Stimulated activated CD8-positive, alpha-beta memory T cell treated with anti-CD3 and anti-CD28 coated beads, Interleukin-15, amount 100 ng/mL, for 24 hours (primary cell): ENCODE measurements at regions not wholly inside any gene's neighbourhood (a gene's known extent, or its start where the extent isn't known, plus 50 kb on each side); places are given as distances from the start of the nearest gene placed in this dataset.

Source experiments
- DNase-seq: peaks from one replicate; pipeline ENCODE4 v3.0.0-alpha.2; 2020; ENCODE audit warnings: low read depth

- DNase-seq, result no peak
Measured at GRCh38 chr13:108156749-108157148, 58.6 kb downstream of the LIG4 start.

DNA sequence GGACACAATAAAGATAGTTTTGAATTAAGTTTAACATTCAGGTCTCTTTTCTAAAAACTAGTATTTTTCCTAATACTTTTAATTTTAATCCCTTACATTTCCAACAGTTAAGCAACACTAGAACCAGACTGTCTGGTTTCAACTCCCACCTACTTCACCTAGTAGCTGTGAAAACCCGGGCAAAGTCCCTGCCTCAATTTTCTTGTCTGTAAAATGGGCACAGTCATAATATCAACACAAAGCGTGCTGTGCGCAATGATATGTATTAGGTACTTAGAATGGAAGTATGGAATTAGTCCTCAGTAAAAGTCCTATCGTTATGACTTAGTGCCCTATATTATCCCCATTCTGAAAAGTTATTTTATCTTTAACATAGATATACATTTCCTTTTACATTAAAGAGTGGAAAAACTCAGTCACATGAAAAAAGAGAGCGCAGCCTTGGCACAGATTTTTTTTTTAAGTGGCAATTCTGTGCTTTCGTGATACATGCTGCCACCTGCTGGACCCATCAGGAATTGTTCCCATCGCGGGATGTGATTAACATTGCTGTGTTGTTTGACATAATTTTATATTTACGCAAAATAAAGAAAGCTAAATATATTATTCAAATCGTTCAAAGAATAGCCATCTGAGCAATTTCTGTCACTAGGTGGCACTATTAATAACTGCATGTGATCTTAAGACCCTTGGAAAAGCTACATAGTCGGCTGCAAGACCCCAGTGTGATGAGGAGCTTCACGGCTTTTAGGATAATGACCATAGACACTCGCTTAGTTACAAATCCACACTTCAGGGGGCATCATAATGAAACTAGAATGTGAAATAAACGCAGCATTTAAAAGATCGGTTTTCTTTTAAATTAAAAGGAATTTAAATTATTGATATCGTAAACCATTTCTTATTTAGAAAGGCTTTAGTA lies 59.9 kb downstream of the LIG4 start:
- DNase-seq, result peak; percentile 25

DNA sequence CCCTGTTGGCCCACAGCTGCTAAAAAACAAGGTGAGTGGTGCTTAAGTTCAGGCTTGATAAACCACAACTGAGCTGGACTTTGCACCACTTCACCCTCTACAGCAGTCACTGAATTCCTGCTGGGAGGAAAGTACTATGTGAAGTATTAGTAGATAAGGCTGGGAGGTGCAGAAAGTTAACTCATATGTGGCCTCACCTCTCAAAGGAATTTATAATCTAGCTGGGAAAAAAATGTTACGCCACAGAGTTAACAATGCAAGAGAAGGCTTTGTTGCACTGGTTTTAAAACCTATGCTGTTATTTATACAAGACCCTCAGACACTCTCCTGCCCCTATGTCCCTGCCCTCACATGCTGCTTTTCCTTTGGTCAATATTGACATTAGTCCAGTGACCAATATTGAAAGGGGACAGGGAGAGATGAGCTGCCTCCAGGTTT lies 60.9 kb downstream of the LIG4 start:
- DNase-seq, result no peak

DNA sequence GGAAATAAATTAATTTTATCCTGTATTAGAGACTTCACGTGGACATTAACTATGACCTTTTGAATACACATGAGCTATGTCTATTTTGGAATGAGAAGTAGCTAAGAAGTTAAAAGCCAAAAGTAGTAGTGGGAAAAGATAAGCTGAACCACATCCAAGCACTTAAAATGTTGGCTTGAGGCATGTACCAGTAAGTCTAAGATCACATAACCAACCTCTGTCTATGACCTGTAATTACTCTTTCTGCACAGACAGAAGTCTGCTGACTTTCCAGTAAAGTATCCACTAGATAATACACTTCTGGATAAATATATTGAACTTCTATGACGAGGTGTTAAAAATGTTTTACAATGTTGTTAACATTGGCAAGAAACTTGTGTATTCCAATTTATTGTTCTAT lies 68.7 kb downstream of the LIG4 start:
- DNase-seq, result no peak

- no peak for DNase-seq
Measured at GRCh38 chr13:108142702-108143436, 72.5 kb downstream of the LIG4 start.

- DNase-seq, result no peak
Measured at GRCh38 chr13:108137176-108137575, 78.2 kb downstream of the LIG4 start.

GRCh38 chr13:108127406-108127805 lies 87.9 kb downstream of the LIG4 start:
- DNase-seq, result no peak

DNA sequence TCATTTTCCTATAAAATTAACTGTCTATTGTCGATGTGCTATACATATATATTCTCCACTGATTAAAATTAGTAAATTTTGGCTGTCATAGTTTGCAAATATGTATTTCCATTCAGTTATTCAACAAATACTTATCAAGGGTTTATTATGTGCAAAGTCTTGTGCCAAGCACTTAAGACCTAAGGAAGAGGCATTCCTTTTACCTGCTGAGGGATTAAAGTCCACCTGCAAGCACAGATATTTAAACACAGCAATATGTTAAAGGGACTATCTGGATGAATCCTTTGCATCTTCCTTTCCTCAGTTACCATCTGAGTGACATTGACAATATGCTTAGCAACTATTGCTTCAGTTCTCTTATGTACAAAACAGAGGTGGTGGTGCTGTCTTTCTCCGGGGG lies 89.3 kb downstream of the LIG4 start:
- DNase-seq, result no peak

DNA sequence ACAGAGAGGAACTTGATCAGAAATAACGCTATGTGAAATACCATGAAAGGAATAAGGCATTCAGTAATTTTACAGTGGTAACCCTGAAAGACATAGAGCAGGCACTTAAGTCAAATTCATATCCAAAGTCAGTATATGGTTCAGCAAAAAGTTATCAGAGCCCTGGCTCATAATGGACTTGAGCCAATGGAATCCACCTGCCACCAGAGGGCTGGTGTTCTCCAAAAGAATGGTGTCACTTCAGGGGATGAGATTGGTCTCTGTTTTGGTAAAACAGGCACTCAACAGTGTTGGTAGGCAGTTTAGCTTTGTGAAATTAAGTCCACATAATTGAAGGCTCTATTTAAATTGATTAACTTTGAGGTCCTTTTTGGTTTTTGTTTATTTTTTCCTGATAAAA lies 93.9 kb downstream of the LIG4 start:
- no peak for DNase-seq

GRCh38 chr13:108120856-108121255 lies 94.5 kb downstream of the LIG4 start:
- DNase-seq, result no peak

- DNase-seq, result no peak
Measured at GRCh38 chr13:108120302-108120701, 95.0 kb downstream of the LIG4 start.

GRCh38 chr13:108115738-108116137 lies 99.6 kb downstream of the LIG4 start:
- no peak for DNase-seq

GRCh38 chr13:108113407-108113806 lies 101.9 kb downstream of the LIG4 start:
- DNase-seq, result no peak

- DNase-seq, result no peak
Measured at GRCh38 chr13:108104736-108105135, 110.6 kb downstream of the LIG4 start.

DNA sequence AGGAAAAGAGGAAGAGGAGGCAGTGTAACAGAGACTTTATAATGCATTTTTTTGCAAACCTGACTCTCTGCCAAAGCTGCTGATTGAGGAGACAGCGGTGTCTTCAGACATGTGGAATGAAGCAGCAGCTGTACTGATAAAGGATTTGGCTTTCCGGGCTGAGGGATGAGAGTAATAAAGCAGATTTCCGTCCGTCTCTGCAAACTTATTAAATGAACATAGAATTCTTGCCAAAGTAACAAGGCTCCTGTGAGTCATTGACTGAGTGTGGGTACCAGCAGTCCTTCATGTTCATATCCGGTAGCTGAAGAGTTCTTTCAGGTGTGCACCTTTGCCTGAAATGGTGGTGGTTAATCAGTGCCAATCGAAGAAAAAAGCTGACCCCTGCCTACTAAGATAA lies 112.6 kb downstream of the LIG4 start:
- no peak for DNase-seq

GRCh38 chr13:108096301-108096915 lies 118.9 kb downstream of the LIG4 start:
- no peak for DNase-seq

GRCh38 chr13:108095036-108095435 lies 120.3 kb downstream of the LIG4 start:
- DNase-seq, result no peak

DNA sequence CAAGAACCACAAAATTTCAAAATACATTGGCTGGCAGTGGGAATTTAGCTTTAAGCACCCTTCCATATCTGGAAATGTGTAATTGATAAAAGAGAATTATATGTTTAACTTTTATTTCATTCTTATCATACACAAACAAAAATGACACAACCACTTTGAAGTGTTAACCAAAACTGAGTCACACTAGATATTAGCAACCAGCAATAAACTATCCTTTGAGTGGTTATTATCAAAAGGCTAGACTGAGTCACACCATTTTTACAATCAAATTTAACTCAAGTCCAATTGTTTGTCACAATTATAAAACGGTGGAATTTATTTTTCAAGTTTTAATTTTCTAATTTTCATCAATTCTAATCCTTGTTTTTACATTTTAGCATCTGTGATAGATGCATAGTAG lies 121.7 kb downstream of the LIG4 start:
- no peak for DNase-seq

DNA sequence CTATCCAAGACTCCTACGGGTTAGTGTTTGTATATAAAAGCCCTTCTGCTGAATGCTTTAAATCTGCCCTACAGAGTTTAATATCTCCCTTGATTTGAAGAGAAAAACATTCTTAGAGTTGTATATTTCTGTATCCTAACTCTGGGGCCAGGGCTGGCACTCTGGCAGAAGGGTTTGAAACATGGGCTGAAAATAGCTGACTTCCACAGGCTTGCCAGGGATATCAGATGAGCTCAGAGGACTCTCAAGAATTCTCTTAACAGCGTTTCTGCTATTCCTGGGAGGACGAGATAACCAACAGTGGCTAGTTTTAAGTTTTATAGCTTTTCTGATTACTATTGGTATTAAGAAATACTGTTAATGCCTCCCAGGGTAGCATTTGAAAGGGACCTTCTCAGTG lies 127.5 kb downstream of the LIG4 start:
- DNase-seq, result no peak

DNA sequence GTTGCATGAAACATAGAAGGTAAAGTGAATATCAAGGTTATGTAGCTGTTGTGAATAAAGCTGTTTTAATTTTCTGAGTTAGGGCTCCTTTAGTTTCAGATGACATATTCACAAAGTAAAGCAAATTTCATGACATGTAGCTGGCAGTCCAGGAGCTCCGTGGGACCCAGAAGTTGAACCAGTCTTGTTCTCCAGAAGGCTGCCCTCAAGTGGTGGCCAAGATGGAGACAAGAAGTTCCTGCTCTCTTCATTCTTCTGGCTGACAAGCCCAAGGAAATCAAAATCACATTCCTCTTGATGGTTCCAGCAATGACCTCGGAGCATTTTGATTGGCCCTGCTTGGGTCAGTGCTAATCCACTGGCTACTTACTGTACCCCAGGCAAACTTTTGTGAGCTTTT lies 128.7 kb downstream of the LIG4 start:
- DNase-seq, result no peak

GRCh38 chr13:108084840-108085239 lies 130.5 kb downstream of the LIG4 start:
- DNase-seq, result no peak

DNA sequence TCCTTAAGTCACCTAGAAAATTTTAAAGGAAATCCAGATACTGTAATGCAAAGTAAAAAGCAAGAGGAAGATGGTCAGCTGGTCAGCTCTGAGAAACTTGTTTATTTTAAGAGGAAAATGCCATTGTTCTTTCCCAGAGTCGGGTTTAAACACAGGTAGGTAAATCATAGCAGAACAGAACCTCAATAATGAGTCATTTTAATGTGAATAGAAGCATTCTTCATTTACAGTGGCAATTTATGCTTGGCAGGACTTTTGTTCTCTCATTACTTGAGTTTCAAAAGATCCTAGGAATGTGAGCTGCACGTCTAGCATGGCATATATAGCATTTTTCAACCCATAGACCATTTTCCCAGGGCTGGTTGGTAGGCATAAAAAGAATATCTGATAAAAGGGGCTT lies 132.3 kb downstream of the LIG4 start:
- no peak for DNase-seq

GRCh38 chr13:108082481-108082880 lies 132.9 kb downstream of the LIG4 start:
- DNase-seq, result no peak
